H1 (cell line): ENCODE measurements at regions not wholly inside any gene's neighbourhood (a gene's known extent, or its start where the extent isn't known, plus 50 kb on each side); places are given as distances from the start of the nearest gene placed in this dataset.

ENCODE experiments used
- CTCF ChIA-PET: fragments of 300-600 bp; sonication (Branson Sonifier 250); formaldehyde crosslinking; loops from one replicate; lab custom pipeline; 2021; ENCODE audit not compliant: partially characterized antibody; lab: Charles Lee
- POLR2A ChIA-PET: fragments of 300-600 bp; sonication (Branson Sonifier 250); formaldehyde crosslinking; loops from one replicate; lab custom pipeline; 2021; ENCODE audit warnings: inconsistent platforms; ENCODE audit not compliant: partially characterized antibody; lab: Charles Lee
- DNase-seq, 2 experiments: peaks; one replicate each; pipeline versions ENCODE4 v3.0.0 to v3.0.0-alpha.2; 2010 to 2022; ENCODE audit warnings: low spot score in 2 of 2, low read depth in 1 of 2, mixed read lengths in 1 of 2
- FAIRE-seq: peaks from 2 replicates; lab custom pipeline; 2011; peaks lifted over from hg19 to GRCh38; lab: Jason Lieb, UNC
- H2AFZ ChIP-seq: 2 replicates; pipeline ENCODE4 v1.8.1; 2012; ENCODE audit warnings: low read length, inconsistent platforms
- H2AK5ac ChIP-seq: 2 replicates; pipeline ENCODE4 v1.6.1; 2013; ENCODE audit warnings: low read depth, low read length
- H2BK120ac ChIP-seq: replicated peaks from 2 replicates; pipeline ENCODE3; 2013; ENCODE audit warnings: low read depth, low read length, inconsistent platforms
- H2BK12ac ChIP-seq: 2 replicates; pipeline ENCODE4 v1.6.1; 2013; ENCODE audit warnings: low read depth, low read length
- H2BK15ac ChIP-seq: 2 replicates; pipeline ENCODE4 v1.6.1; 2013; ENCODE audit warnings: low read length
- H2BK20ac ChIP-seq: 2 replicates; pipeline ENCODE4 v1.6.1; 2013; ENCODE audit warnings: low read length
- H2BK5ac ChIP-seq: 2 replicates; pipeline ENCODE4 v1.6.1; 2013; ENCODE audit warnings: low read depth, low read length
- H3K14ac ChIP-seq: 2 replicates; pipeline ENCODE4 v1.6.1; 2013; ENCODE audit warnings: inconsistent platforms; ENCODE audit not compliant: insufficient read length
- H3K18ac ChIP-seq: 2 replicates; pipeline ENCODE4 v1.6.1; 2013; ENCODE audit warnings: low read length; ENCODE audit errors: extremely low read depth
- H3K23ac ChIP-seq: 2 replicates; pipeline ENCODE4 v1.6.1; 2013; ENCODE audit warnings: inconsistent platforms; ENCODE audit not compliant: insufficient read length
- H3K23me2 ChIP-seq: 2 replicates; pipeline ENCODE4 v1.6.1; 2013; ENCODE audit warnings: low read depth, low read length
- H3K27ac ChIP-seq: 2 replicates; pipeline ENCODE4 v1.6.1; 2011; ENCODE audit warnings: low read depth, low read length, inconsistent platforms
- H3K27me3 ChIP-seq, 4 experiments: replicated peaks in 1 of 4; 1 replicate in 1 of 4; 2 replicates in 3 of 4; pipeline versions ENCODE4 v1.6.1 to v1.8.1; 2011 to 2013; ENCODE audit warnings: low read length in 3 of 4, mild to moderate bottlenecking in 3 of 4, inconsistent platforms in 2 of 4, mixed read lengths in 2 of 4, moderate library complexity in 1 of 4; ENCODE audit not compliant: control insufficient read depth in 3 of 4, insufficient read depth in 3 of 4; ENCODE audit errors: extremely low read depth in 1 of 4
- H3K36me3 ChIP-seq, 4 experiments: 2 replicates each; pipeline versions ENCODE4 v1.6.1 to v1.8.1; 2011 to 2013; ENCODE audit warnings: mild to moderate bottlenecking in 4 of 4, low read length in 3 of 4, moderate library complexity in 2 of 4, control low read depth in 1 of 4, inconsistent platforms in 1 of 4; ENCODE audit not compliant: insufficient read depth in 4 of 4, control insufficient read depth in 2 of 4
- H3K4ac ChIP-seq: replicated peaks from 2 replicates; pipeline ENCODE3; 2013; ENCODE audit warnings: low read length, low read depth, mixed read lengths, inconsistent platforms; ENCODE audit not compliant: insufficient read length
- H3K4me1 ChIP-seq, 4 experiments: replicated peaks in 1 of 4; 1 replicate in 1 of 4; 2 replicates in 3 of 4; pipeline versions ENCODE4 v1.6.1 to v1.8.1; 2011 to 2013; ENCODE audit warnings: low read length in 3 of 4, inconsistent platforms in 2 of 4, mixed read lengths in 1 of 4; ENCODE audit not compliant: insufficient read depth in 4 of 4, control insufficient read depth in 3 of 4
- H3K4me2 ChIP-seq, 2 experiments: 2 replicates each; pipeline versions ENCODE4 v1.6.1 to v1.8.1; 2011 to 2013; ENCODE audit warnings: low read depth in 2 of 2, low read length in 2 of 2, control low read depth in 1 of 2, inconsistent platforms in 1 of 2, mild to moderate bottlenecking in 1 of 2; ENCODE audit not compliant: insufficient read depth in 1 of 2
- H3K4me3 ChIP-seq, 4 experiments: fragments of 200-600, 300-600 bp in 1 of 4; sonication (generic), shearing (Covaris generic), sonication (Bioruptor Twin) in 1 of 4; 2 replicates each; pipeline versions ENCODE4 v1.5.1 to v1.8.1; 2011 to 2016; ENCODE audit warnings: low read length in 4 of 4, low read depth in 3 of 4, control low read depth in 2 of 4, inconsistent platforms in 2 of 4, mild to moderate bottlenecking in 2 of 4, mixed read lengths in 1 of 4, moderate library complexity in 1 of 4; ENCODE audit not compliant: insufficient read depth in 2 of 4; ENCODE audit errors: extremely low read depth in 1 of 4
- H3K56ac ChIP-seq: replicated peaks from 2 replicates; pipeline ENCODE3; 2013; ENCODE audit warnings: low read depth, mild to moderate bottlenecking, mixed read lengths, low read length, inconsistent platforms; ENCODE audit not compliant: insufficient read length
- H3K79me1 ChIP-seq: 2 replicates; pipeline ENCODE4 v1.6.1; 2013; ENCODE audit warnings: low read depth, low read length, control low read depth
- H3K79me2 ChIP-seq, 2 experiments: 2 replicates each; pipeline versions ENCODE4 v1.6.1 to v1.8.1; 2012 to 2013; ENCODE audit warnings: low read length in 2 of 2, mild to moderate bottlenecking in 2 of 2, inconsistent platforms in 1 of 2; ENCODE audit not compliant: insufficient read depth in 2 of 2, control insufficient read depth in 1 of 2
- H3K9ac ChIP-seq, 4 experiments: replicated peaks in 1 of 4; 1 replicate in 1 of 4; 2 replicates in 3 of 4; pipeline versions ENCODE4 v1.6.1 to v1.8.1; 2011 to 2013; ENCODE audit warnings: low read depth in 3 of 4, low read length in 3 of 4, control low read depth in 2 of 4, mild to moderate bottlenecking in 2 of 4, moderate library complexity in 2 of 4, inconsistent platforms in 1 of 4; ENCODE audit errors: extremely low read depth in 1 of 4
- H3K9me3 ChIP-seq, 2 experiments: 2 replicates each; pipeline versions ENCODE4 v1.6.1 to v1.8.1; 2012 to 2013; ENCODE audit warnings: mild to moderate bottlenecking in 2 of 2, moderate library complexity in 2 of 2, control low read depth in 1 of 2, inconsistent platforms in 1 of 2, low read depth in 1 of 2, low read length in 1 of 2, mixed read lengths in 1 of 2; ENCODE audit not compliant: insufficient read depth in 2 of 2
- H4K20me1 ChIP-seq, 2 experiments: replicated peaks in 1 of 2; 2 replicates each; pipeline versions ENCODE3 to v1.8.1; 2011 to 2013; ENCODE audit warnings: inconsistent platforms in 2 of 2, low read length in 2 of 2, mild to moderate bottlenecking in 1 of 2; ENCODE audit not compliant: insufficient read depth in 2 of 2, control insufficient read depth in 1 of 2
- H4K5ac ChIP-seq: 2 replicates; pipeline ENCODE4 v1.6.1; 2013; ENCODE audit warnings: low read length, low read depth, mixed read lengths, inconsistent platforms; ENCODE audit not compliant: insufficient read length
- H4K8ac ChIP-seq: 2 replicates; pipeline ENCODE4 v1.8.0; 2013; ENCODE audit warnings: mild to moderate bottlenecking, moderate library complexity, low read length, inconsistent platforms; ENCODE audit not compliant: insufficient read depth; ENCODE audit errors: extremely low read depth
- H4K91ac ChIP-seq: replicated peaks from 2 replicates; pipeline ENCODE3; 2013; ENCODE audit warnings: low read length, mixed read lengths, inconsistent platforms; ENCODE audit not compliant: insufficient read length
- EGR1 ChIP-seq: IDR thresholded peaks from 2 replicates; pipeline ENCODE4 v1.6.1; 2011; ENCODE audit warnings: low read depth, low read length, borderline replicate concordance
- RAD21 ChIP-seq, 2 experiments: IDR thresholded peaks in 1 of 2; conservative IDR thresholded peaks in 1 of 2; 2 replicates each; pipeline ENCODE4 v1.6.1; 2011; ENCODE audit warnings: low read depth in 2 of 2, low read length in 2 of 2, improper control_type of control experiment in 1 of 2, inconsistent platforms in 1 of 2, mild to moderate bottlenecking in 1 of 2, moderate library complexity in 1 of 2
- SP2 ChIP-seq: IDR thresholded peaks from 2 replicates; pipeline ENCODE4 v1.6.1; 2012; ENCODE audit warnings: mild to moderate bottlenecking, low read length, inconsistent platforms
- WGBS, 2 experiments: shearing (Covaris generic) in 1 of 2; methylation state at CpG; one replicate each; pipeline versions ENCODE4 v1.1.6 to v1.1.7; 2013 to 2015; ENCODE audit warnings: low lambda C conversion rate in 2 of 2, mixed read lengths in 2 of 2, inconsistent platforms in 1 of 2, low coverage in 1 of 2, missing lambda C conversion rate in 1 of 2; ENCODE audit not compliant: insufficient replicate concordance in 2 of 2, insufficient coverage in 1 of 2, insufficient read length in 1 of 2; ENCODE audit errors: extremely low coverage in 1 of 2, missing lambda C conversion rate in 1 of 2; 5-methylcytosine and 5-hydroxymethylcytosine counted together

DNA sequence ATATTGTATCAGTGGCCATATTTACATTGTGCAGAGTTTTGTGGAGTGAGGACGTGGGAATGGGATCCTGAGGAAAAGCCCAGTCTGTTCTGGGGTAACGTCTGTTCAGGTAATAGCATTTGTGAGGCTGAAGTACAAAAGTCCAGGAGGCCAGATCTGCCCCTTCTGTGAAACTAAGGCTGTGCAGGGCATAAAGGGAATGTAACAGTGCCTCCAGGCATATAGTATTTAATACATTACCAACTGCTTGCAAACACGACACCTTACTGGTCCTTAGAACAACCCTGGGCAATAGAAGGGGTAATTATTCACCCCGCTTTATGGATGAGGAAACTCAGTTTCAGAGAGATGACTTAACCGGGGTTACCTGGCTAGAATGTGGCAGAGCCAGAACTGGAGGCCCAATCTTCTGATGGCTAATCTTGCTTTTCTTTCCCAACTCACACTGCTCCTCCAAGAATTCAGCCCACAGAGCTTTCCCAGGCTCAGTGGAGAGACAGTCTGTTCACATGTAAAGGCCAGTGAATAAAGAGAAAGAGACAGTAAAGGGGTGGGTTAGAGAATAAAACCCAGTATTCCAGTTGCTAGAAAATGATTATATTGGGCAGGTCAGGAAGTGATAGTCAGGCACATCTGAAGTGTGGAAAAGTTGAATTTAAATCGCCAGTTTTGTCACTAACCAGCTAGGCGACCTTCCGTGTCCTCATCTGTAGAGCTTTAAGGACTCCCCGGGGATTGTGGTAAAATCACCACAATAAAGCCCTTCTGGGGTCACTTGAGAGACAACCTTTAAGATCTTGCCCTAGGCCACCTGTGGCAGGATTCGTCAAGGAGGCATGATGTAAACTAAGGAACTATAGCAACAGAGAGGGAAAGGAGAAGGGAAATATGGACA, 280.7 kb upstream of the CITED2 start:
- Histone ChIP-seq H3K4me1 (peaks cover 0 to 9% (median 6%) of the 10 kb centered on the region in 4 experiments; a peak in 5 of 7 replicates), H4K5ac (no peak overlapping the region), H2BK15ac (no peak overlapping the region), H3K36me3 (no peaks in the 10 kb centered on the region), H3K9me3 (no peaks in the 10 kb centered on the region), H4K8ac (no peak overlapping the region), H3K14ac (no peak overlapping the region), H3K79me2 (no peaks in the 10 kb centered on the region), H3K23me2 (no peaks in the 10 kb centered on the region), H2AK5ac (no peak overlapping the region), H3K18ac (no peak overlapping the region; the same call in 1 of the 2 replicates), H2AFZ (no peak overlapping the region), H3K27me3 (no peaks in the 10 kb centered on the region), H2BK20ac (no peak overlapping the region; the same call in 1 of the 2 replicates), H3K4me3 (no peak overlapping the region), H4K20me1 (no peaks in the 10 kb centered on the region), H3K27ac (no peak overlapping the region), H2BK12ac (no peak overlapping the region; the same call in 1 of the 2 replicates), H3K9ac (no peak overlapping the region), H2BK120ac (no peak overlapping the region), H3K56ac (no peak overlapping the region), H3K23ac (no peak overlapping the region), H3K4me2 (no peak overlapping the region; a peak in 1 of 4 replicates), H3K4ac (no peak overlapping the region), H3K79me1 (no peaks in the 10 kb centered on the region), H4K91ac (no peak overlapping the region), H2BK5ac (no peak overlapping the region)
- FAIRE-seq: peak; percentile 70
- ChIA-PET POLR2A (no interaction called here), CTCF (no interaction called here)
- 64% methylated on average over 10 of the region's 10 CpGs; no CpG with 5 or more reads in 1 of the 2 experiments for WGBS, 2 experiments
- no peak for DNase-seq
- no peak for TF ChIP-seq SP2
- no peak for TF ChIP-seq EGR1
- TF ChIP-seq RAD21 (IDR thresholded peaks at IDR 0.05 in 1 of 2, conservative IDR thresholded peaks at IDR 0.05 in 1 of 2; ENCODE audit: low read depth in 2 of 2, low read length in 2 of 2): 0 out of 4 replicates have a peak, but pooled peaks of 1 of the 2 experiments have one; percentile 0
